Epithelial cell of esophagus (primary cell): ENCODE measurements at regions not wholly inside any gene's neighbourhood (a gene's known extent, or its start where the extent isn't known, plus 50 kb on each side); places are given as distances from the start of the nearest gene placed in this dataset.

Source experiments
- DNase-seq: peaks from one replicate; pipeline ENCODE4 v3.0.0; 2010; ENCODE audit warnings: low read depth
- H3K4me3 ChIP-seq: 2 replicates; pipeline ENCODE4 v1.5.1; 2011; ENCODE audit warnings: mild to moderate bottlenecking, low read length, control low read depth
- TF ChIP-seq, protein P1 (sequence below): IDR thresholded peaks from 2 replicates; pipeline ENCODE4 v1.5.1; 2011; ENCODE audit warnings: low read depth, mild to moderate bottlenecking, low read length, control low read depth, inconsistent platforms; ENCODE audit not compliant: insufficient read depth; ENCODE audit errors: missing control alignments

DNA sequence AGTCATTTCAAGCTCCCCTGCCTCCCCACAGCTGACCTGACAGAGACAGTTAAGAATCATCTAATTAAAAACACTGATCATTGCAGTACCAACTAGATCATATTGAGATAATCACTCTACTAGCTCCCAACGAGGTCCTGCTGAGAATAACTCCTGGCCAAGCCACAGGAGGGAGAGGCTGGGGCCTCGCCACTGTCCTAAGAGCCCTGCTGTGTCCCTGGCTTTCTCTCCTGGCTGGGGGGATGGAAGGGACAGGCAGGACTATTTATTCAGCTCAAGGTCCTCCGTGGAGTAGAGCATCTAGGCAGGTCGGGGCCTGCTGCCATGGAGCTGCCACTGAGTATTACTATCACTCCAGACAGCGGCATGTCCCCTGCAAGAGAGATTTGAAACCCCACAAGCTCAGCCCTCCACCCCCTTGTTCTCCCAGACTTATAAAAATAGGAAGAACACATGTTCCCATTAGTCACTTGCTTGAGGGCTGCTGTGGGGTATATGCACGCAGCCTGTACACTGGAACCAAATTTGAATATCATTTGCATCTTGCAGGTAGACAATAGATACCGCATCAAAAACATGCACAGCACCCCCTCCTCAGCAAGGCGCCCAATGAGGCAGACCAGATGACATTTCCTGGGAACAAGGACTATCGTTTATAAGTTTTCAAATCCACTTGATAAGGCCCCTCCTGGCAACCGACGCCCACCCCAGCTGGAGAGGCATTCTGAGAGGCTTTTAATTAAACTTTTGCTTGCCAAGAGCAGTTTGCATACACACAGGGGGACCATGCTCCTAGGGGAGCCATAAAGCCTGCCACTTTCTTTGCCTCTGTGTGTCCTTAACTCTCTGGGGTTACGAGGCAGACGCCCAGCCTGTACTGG lies 385.2 kb upstream of the ZFHX3 start:
- TF ChIP-seq, protein P1, sequence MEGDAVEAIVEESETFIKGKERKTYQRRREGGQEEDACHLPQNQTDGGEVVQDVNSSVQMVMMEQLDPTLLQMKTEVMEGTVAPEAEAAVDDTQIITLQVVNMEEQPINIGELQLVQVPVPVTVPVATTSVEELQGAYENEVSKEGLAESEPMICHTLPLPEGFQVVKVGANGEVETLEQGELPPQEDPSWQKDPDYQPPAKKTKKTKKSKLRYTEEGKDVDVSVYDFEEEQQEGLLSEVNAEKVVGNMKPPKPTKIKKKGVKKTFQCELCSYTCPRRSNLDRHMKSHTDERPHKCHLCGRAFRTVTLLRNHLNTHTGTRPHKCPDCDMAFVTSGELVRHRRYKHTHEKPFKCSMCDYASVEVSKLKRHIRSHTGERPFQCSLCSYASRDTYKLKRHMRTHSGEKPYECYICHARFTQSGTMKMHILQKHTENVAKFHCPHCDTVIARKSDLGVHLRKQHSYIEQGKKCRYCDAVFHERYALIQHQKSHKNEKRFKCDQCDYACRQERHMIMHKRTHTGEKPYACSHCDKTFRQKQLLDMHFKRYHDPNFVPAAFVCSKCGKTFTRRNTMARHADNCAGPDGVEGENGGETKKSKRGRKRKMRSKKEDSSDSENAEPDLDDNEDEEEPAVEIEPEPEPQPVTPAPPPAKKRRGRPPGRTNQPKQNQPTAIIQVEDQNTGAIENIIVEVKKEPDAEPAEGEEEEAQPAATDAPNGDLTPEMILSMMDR = no peak
- no peak overlapping the region for H3K4me3 ChIP-seq

DNA sequence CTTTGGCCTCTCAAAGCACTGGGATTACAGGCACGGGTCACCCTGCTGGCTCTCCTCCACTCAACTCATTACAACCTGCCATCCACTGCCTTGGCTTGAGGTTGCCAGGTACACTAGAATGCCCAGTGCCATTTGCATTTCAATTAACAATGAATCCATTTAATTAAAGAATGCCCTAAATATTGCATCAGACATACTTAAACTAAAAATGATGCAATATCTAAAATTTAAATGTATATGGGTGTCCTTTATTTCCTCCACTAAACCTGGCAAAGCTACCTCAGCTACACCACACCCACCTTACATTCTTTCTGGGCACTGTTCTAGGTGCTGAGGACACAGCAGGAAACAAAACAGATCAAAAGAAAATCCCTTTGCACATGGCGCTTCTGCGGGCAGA lies 382.2 kb upstream of the ZFHX3 start:
- no peak for DNase-seq
- H3K4me3 ChIP-seq = no peak overlapping the region
- TF ChIP-seq, protein P1 = no peak

More for the DNA sequence above, 385.2 kb upstream of the ZFHX3 start:
- DNase-seq = no peak

GRCh38 chr16:73428121-73428520 lies 380.2 kb upstream of the ZFHX3 start:
- TF ChIP-seq, protein P1 = no peak
- no peak for DNase-seq
- H3K4me3 ChIP-seq = no peak overlapping the region

DNA sequence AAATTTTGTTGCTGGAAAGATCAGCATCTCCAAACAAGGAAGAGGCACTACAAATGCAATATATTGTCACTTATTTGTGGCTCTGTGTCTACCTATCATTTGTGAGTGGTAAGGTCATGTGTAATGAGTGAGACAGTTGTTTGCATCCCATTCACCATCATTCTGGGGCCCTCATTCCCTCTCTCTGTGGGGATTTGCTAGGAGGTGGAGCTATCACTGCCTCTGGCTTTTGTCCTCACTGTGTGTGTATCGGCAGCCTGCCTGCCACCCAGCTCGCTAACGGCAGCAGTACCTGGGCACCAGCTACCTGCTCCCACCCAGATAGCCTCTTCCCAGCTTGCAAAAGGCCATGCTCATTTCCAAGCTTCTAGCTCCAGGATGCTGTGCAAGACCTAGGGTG lies 379.2 kb upstream of the ZFHX3 start:
- TF ChIP-seq, protein P1 = no peak
- DNase-seq = no peak
- H3K4me3 ChIP-seq = no peak overlapping the region

GRCh38 chr16:73426433-73427160 lies 378.7 kb upstream of the ZFHX3 start:
- DNase-seq = no peak

DNA sequence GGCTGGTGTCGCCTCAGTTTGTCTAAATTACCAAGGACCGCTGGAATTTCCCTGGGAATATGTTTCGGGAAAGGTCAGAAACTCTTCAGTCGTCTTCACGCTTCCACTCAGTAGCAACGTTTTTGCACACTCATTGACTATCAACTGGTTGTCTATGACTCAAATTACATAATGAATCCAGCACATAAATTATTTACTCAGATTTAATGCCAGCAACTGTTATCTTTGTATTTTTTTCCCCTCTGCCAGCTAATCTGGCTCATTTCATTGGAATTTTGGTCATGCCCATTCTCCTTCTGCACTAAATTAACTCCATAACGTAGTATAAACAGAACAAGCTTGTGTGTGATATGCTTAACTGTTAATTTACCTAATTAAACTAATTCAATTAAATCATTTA lies 372.7 kb upstream of the ZFHX3 start:
- DNase-seq = no peak
- no peak overlapping the region for H3K4me3 ChIP-seq
- TF ChIP-seq, protein P1 = no peak

More at GRCh38 chr16:73426433-73427160, 378.7 kb upstream of the ZFHX3 start:
- H3K4me3 ChIP-seq = no peak overlapping the region
- TF ChIP-seq, protein P1 = no peak
